Testis (tissue), 2 donors: ENCODE measurements at regions not wholly inside any gene's neighbourhood (a gene's known extent, or its start where the extent isn't known, plus 50 kb on each side); places are given as distances from the start of the nearest gene placed in this dataset.

Source experiments
- POLR2A ChIP-seq: fragments of 450-650 bp; IDR thresholded peaks from one replicate; pipeline ENCODE4 v1.6.1; 2017; ENCODE audit warnings: antibody characterized with exemption, mild to moderate bottlenecking, moderate library complexity
- TF ChIP-seq, protein P1 (sequence below), 3 experiments: fragments of 450-650 bp in 2 of 3; fragments of 200-600 bp in 1 of 3; sonication (generic) in 1 of 3; IDR thresholded peaks; one replicate each; pipeline ENCODE4 v1.5.1; 2016 to 2019; ENCODE audit warnings: antibody characterized with exemption in 3 of 3, mild to moderate bottlenecking in 2 of 3, moderate library complexity in 1 of 3

DNA sequence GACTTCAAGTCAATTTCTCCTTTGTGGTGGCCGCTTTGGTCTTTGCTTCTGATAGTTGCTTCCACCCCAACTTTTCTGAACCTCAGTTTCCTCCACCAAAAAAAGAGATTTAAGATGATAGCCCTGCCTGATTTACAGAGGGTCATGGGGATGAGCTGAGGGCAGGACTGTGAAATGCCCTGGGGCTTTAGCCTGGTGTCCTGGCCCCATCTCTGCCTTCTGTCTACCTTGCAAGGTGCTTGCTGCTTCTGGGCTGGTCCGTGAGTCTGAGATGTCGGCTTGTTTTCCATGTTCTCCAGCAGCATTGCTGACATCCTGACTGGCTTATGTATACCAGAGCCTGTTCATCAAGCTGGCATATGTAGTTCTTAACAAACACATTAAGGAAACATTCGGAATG is 191.9 kb upstream of the MPHOSPH6 start:
- TF ChIP-seq POLR2A: no peak
- TF ChIP-seq, protein P1, sequence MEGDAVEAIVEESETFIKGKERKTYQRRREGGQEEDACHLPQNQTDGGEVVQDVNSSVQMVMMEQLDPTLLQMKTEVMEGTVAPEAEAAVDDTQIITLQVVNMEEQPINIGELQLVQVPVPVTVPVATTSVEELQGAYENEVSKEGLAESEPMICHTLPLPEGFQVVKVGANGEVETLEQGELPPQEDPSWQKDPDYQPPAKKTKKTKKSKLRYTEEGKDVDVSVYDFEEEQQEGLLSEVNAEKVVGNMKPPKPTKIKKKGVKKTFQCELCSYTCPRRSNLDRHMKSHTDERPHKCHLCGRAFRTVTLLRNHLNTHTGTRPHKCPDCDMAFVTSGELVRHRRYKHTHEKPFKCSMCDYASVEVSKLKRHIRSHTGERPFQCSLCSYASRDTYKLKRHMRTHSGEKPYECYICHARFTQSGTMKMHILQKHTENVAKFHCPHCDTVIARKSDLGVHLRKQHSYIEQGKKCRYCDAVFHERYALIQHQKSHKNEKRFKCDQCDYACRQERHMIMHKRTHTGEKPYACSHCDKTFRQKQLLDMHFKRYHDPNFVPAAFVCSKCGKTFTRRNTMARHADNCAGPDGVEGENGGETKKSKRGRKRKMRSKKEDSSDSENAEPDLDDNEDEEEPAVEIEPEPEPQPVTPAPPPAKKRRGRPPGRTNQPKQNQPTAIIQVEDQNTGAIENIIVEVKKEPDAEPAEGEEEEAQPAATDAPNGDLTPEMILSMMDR (IDR thresholded peaks at IDR 0.05): no peak
